ENCODE measurements at regions not wholly inside any gene's neighbourhood (a gene's known extent, or its start where the extent isn't known, plus 50 kb on each side); places are given as distances from the start of the nearest gene placed in this dataset.

DNA sequence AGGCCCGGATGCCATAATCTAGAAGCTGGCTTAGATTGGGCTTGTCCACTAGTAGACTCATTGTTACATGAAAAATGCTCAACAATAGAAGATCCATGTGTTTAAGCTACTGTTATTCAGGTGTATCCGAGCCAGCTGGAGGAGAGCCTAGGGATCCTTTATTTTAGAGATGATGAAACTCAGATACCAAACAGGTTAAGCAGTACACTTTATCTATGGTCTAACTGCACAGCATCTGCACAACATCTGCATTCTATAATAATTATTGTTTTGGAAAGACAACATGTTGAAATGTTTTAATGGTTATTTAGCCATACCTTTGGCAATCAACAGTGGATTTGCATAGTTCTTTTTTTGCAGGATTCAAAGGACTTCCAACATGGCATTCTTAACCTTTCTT, 134.1 kb downstream of the RFPL4B start:
- in situ Hi-C loops (cut with MboI; ENCODE audit: low pct_unique_long_range_greater_than_20kb, low sequenced_read_pairs, unreplicated experiment) = no loop called here
- TF ChIP-seq, protein P1, sequence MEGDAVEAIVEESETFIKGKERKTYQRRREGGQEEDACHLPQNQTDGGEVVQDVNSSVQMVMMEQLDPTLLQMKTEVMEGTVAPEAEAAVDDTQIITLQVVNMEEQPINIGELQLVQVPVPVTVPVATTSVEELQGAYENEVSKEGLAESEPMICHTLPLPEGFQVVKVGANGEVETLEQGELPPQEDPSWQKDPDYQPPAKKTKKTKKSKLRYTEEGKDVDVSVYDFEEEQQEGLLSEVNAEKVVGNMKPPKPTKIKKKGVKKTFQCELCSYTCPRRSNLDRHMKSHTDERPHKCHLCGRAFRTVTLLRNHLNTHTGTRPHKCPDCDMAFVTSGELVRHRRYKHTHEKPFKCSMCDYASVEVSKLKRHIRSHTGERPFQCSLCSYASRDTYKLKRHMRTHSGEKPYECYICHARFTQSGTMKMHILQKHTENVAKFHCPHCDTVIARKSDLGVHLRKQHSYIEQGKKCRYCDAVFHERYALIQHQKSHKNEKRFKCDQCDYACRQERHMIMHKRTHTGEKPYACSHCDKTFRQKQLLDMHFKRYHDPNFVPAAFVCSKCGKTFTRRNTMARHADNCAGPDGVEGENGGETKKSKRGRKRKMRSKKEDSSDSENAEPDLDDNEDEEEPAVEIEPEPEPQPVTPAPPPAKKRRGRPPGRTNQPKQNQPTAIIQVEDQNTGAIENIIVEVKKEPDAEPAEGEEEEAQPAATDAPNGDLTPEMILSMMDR (IDR thresholded peaks at IDR 0.05; ENCODE audit: extremely low read depth, insufficient read depth, missing control alignments) = no peak
- DNase-seq (ENCODE audit: low spot score) = no peak

DNA sequence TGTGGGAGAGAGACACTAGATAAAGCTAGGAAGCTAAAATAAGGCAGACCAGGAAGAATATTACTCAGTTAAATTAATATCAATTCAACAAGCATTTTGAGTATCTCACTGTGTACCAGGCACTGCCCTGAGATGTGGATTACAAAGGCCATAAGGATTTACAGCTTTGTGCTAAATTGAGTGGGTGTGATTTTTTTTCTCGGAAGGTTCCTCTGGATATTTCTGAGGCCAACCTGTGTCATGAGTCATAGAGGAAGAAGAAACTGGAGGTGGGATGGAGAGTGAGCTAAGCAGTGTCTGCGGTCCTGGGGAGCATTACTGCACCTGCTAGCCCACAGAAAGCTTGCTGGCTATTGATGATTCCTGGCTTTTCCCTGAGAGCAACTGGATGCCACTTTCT, 135.2 kb downstream of the RFPL4B start:
- in situ Hi-C loops (cut with MboI; ENCODE audit: low pct_unique_long_range_greater_than_20kb, low sequenced_read_pairs, unreplicated experiment) = no loop called here
- no peak for DNase-seq (ENCODE audit: low spot score)
- TF ChIP-seq, protein P1 (IDR thresholded peaks at IDR 0.05; ENCODE audit: extremely low read depth, insufficient read depth, missing control alignments) = no peak

DNA sequence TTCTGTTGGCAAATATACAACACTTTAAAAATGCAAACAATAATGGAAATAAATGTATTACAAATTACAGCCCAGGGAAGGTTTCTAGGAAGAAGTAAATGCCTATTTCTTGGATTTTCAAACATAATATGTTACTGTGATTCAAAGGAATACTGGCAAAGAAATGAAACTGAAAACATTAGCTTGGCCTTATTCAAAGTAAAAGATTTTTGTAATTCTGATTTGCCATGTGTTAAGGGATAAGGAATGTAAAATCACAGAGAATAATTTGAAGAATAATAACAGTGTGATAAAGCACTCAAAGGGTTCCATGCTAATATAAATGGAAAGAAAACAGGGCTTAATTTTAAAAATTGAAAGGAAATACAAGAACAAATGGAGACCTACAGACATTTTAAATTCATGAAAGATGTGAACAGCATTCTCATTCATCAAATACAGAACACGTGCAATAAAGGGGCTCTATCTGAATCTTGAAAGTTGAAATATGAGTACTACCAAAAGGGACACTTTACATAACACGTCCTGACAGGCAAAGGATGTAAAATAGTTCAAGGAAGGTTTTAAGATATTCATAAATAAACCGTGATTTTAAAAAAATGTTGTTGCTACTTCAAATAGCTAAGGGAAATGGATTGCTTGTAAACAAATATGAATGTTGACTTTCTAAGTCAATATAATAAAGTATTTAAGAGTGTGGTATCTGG, 138.1 kb downstream of the RFPL4B start:
- in situ Hi-C loops (cut with MboI; ENCODE audit: low pct_unique_long_range_greater_than_20kb, low sequenced_read_pairs, unreplicated experiment) = no loop called here
- TF ChIP-seq, protein P1 (IDR thresholded peaks at IDR 0.05; ENCODE audit: extremely low read depth, insufficient read depth, missing control alignments) = no peak
- no peak for DNase-seq (ENCODE audit: low spot score)

DNA sequence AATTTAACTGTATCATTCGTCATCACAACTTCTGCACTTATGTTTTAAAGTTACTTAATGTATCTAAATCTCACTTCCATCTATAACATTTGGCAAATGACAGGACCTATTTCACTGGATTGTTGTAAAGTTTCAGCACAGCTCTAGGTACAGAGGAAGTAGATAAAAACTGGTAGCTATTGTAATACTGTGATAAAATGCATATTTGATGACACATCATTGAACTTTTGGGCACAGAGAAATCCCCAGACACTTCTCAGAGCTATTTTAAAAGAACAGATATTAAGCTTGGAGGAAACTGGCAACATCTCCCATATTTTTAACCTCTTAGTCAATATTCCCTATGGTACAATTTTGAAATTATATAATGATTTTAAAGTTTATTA, 138.7 kb downstream of the RFPL4B start:
- TF ChIP-seq, protein P1 (IDR thresholded peaks at IDR 0.05; ENCODE audit: extremely low read depth, insufficient read depth, missing control alignments) = no peak

DNA sequence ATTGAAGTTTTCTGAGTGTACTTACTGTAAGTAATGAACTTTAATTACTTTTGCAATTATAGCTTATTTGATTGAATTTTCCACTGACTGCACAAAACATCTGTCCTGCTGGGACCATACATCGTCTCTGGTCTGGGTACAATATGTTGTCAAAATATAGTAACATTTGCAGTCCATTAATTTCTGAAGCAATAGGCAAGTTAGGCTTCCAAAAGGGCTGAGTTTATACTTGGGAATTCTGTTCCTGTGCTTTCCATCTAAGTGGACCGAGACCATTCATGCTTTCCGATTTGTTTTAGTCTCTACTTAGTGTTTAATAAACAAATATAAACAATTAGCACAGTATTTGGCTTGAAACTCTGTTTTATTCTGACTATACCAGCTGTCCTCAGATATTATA, 139.3 kb downstream of the RFPL4B start:
- no peak for DNase-seq (ENCODE audit: low spot score)
- TF ChIP-seq, protein P1 (IDR thresholded peaks at IDR 0.05; ENCODE audit: extremely low read depth, insufficient read depth, missing control alignments) = no peak
- in situ Hi-C loops (cut with MboI; ENCODE audit: low pct_unique_long_range_greater_than_20kb, low sequenced_read_pairs, unreplicated experiment) = no loop called here

More for the DNA sequence above, 138.7 kb downstream of the RFPL4B start:
- in situ Hi-C loops (cut with MboI; ENCODE audit: low pct_unique_long_range_greater_than_20kb, low sequenced_read_pairs, unreplicated experiment) = no loop called here
- no peak for DNase-seq (ENCODE audit: low spot score)

DNA sequence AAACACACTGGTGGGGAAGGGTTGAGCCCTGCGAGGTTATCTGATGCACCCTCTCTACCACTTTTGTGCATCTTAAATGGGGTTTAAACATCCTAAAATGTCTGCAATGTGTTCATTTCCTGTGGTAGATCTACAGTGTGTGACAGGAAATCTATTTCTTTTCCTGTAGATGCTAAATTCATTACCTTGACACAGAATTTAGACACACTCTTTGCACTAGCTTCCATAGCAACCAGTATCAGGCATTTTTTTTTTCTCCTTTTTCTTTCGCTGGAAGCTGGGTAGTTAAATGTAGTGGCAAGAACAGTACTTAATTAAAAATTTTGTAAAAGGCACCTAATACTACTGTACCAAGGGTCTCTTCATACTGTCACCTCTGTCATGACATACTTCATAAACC, 141.1 kb downstream of the RFPL4B start:
- in situ Hi-C loops (cut with MboI; ENCODE audit: low pct_unique_long_range_greater_than_20kb, low sequenced_read_pairs, unreplicated experiment) = no loop called here
- DNase-seq (ENCODE audit: low spot score) = no peak
- TF ChIP-seq, protein P1 (IDR thresholded peaks at IDR 0.05; ENCODE audit: extremely low read depth, insufficient read depth, missing control alignments) = no peak
